CD4-positive, alpha-beta T cell (primary cell): ENCODE measurements at regions not wholly inside any gene's neighbourhood (a gene's known extent, or its start where the extent isn't known, plus 50 kb on each side); places are given as distances from the start of the nearest gene placed in this dataset.

Source experiments
- ATAC-seq: fragments of 200-7000 bp; cut with Tn5 transposase; one replicate; pipeline ENCODE4 v1.10.0; 2022; ENCODE audit warnings: mild to moderate bottlenecking; ENCODE audit not compliant: poor library complexity
- CTCF ChIA-PET: fragments of 350-600 bp; sonication (Branson Sonifier 250); formaldehyde crosslinking; loops from one replicate; lab custom pipeline; 2021; ENCODE audit warnings: antibody characterized with exemption, inconsistent platforms; lab: Charles Lee
- POLR2A ChIA-PET: fragments of 350-600 bp; sonication (Branson Sonifier 250); formaldehyde crosslinking; loops from one replicate; lab custom pipeline; 2021; ENCODE audit warnings: antibody characterized with exemption, inconsistent platforms; lab: Charles Lee
- DNase-seq, 14 experiments: peaks; one replicate each; pipeline ENCODE4 v3.0.0-alpha.2; 2013 to 2020; ENCODE audit warnings: mixed read lengths in 2 of 14
- H3K27ac ChIP-seq, 2 donors: one replicate each; pipeline versions ENCODE4 v1.5.1 to v1.7.0; 2013; ENCODE audit warnings: low read length in 2 of 2, low read depth in 1 of 2, mild to moderate bottlenecking in 1 of 2
- H3K27me3 ChIP-seq, 2 experiments: 1 replicate in 1 of 2; 2 replicates in 1 of 2; pipeline versions ENCODE4 v1.6.1 to v1.7.0; 2013; ENCODE audit warnings: low read length in 2 of 2, control low read depth in 1 of 2, mild to moderate bottlenecking in 1 of 2, moderate library complexity in 1 of 2; ENCODE audit not compliant: insufficient read depth in 2 of 2, control insufficient read depth in 1 of 2
- H3K36me3 ChIP-seq: one replicate; pipeline ENCODE4 v1.6.1; 2013; ENCODE audit warnings: low read length, control low read depth; ENCODE audit not compliant: insufficient read depth
- H3K4me1 ChIP-seq: one replicate; pipeline ENCODE4 v1.6.1; 2013; ENCODE audit warnings: low read length, control low read depth; ENCODE audit not compliant: insufficient read depth
- H3K4me3 ChIP-seq: one replicate; pipeline ENCODE4 v1.5.1; 2013; ENCODE audit warnings: mild to moderate bottlenecking, low read length, moderate library complexity
- H3K9me3 ChIP-seq, 2 experiments: 1 replicate in 1 of 2; 2 replicates in 1 of 2; pipeline versions ENCODE4 v1.6.1 to v1.7.0; 2013; ENCODE audit warnings: low read length in 2 of 2, mild to moderate bottlenecking in 2 of 2, control low read depth in 1 of 2, moderate library complexity in 1 of 2; ENCODE audit not compliant: control insufficient read depth in 1 of 2, insufficient read depth in 1 of 2
- H3K27ac Mint-ChIP-seq: one replicate; pipeline ENCODE4 v1.8.0; 2020; ENCODE audit warnings: mixed read lengths
- H3K27me3 Mint-ChIP-seq: one replicate; pipeline ENCODE4 v1.8.0; 2021; ENCODE audit warnings: mixed read lengths
- H3K36me3 Mint-ChIP-seq: one replicate; pipeline ENCODE4 v1.8.0; 2021; ENCODE audit warnings: low read depth, mixed read lengths
- H3K4me1 Mint-ChIP-seq: one replicate; pipeline ENCODE4 v1.8.0; 2021; ENCODE audit warnings: low read depth, mixed read lengths
- H3K4me3 Mint-ChIP-seq: one replicate; pipeline ENCODE4 v1.8.0; 2020; ENCODE audit warnings: mild to moderate bottlenecking, mixed read lengths
- H3K9me3 Mint-ChIP-seq: one replicate; pipeline ENCODE4 v1.8.0; 2020; ENCODE audit warnings: mixed read lengths
- CTCF ChIP-seq: fragments of 200-600 bp; IDR thresholded peaks from one replicate; pipeline ENCODE4 v1.8.0; 2022; ENCODE audit warnings: antibody characterized with exemption, mild to moderate bottlenecking
- intact Hi-C, 2 experiments: fragments of 100-400 bp; cut with DNase I in 1 of 2; cut with micrococcal nuclease in 1 of 2; formaldehyde crosslinking; loops; one replicate each; pipeline versions ENCODE4 v1.15.1 to v1.9.0; 2023 to 2025; cut with DNase I, micrococcal nuclease

GRCh38 chr3:30474371-30474770 is 132.0 kb upstream of the TGFBR2 start:
- ATAC-seq: no peak
- H3K4me1 Mint-ChIP-seq: peaks cover 51% of the 10 kb centered on the region
- no peak overlapping the region for H3K4me3 ChIP-seq
- H3K27me3 Mint-ChIP-seq: no peaks in the 10 kb centered on the region
- H3K4me3 Mint-ChIP-seq: no peak overlapping the region
- no peaks in the 10 kb centered on the region for H3K27me3 ChIP-seq
- H3K4me1 ChIP-seq: no peaks in the 10 kb centered on the region
- no peaks in the 10 kb centered on the region for H3K36me3 Mint-ChIP-seq
- no peak for TF ChIP-seq CTCF
- no peak for DNase-seq
- intact Hi-C loops: loop anchor here (5.0 to 10.0 kb wide), 2 partner anchors 47 to 130 kb away; partner anchors contain the start of gene TGFBR2 (in 1 of the 2)
- H3K9me3 Mint-ChIP-seq: no peaks in the 10 kb centered on the region
- no peak overlapping the region for H3K27ac ChIP-seq
- ChIA-PET CTCF (interaction anchor here (1.1 kb wide), 1 partner anchor 219 kb away, joined by 7 read pairs; no protein-coding TSS in a partner anchor), POLR2A (interaction anchor here (1.1 kb wide), 1 partner anchor 29 kb away, joined by 6 read pairs; no protein-coding TSS in a partner anchor)
- no peaks in the 10 kb centered on the region for H3K9me3 ChIP-seq
- no peaks in the 10 kb centered on the region for H3K36me3 ChIP-seq
- H3K27ac Mint-ChIP-seq: no peak overlapping the region

GRCh38 chr3:30475038-30475808 is 131.2 kb upstream of the TGFBR2 start:
- no peaks in the 10 kb centered on the region for H3K36me3 ChIP-seq
- ChIA-PET CTCF (interaction anchor here (1.1 kb wide), 1 partner anchor 218 kb away, joined by 7 read pairs; no protein-coding TSS in a partner anchor), POLR2A (interaction anchor here (1.1 kb wide), 1 partner anchor 28 kb away, joined by 6 read pairs; no protein-coding TSS in a partner anchor)
- DNase-seq: peak in 3 of 14 experiments; percentile 24 to 45 (median 34)
- peak overlapping the region; percentile 5 for H3K27ac Mint-ChIP-seq
- H3K27me3 ChIP-seq: no peaks in the 10 kb centered on the region
- peak; percentile 89 for ATAC-seq
- H3K4me1 ChIP-seq: no peaks in the 10 kb centered on the region
- no peak for TF ChIP-seq CTCF
- no peaks in the 10 kb centered on the region for H3K36me3 Mint-ChIP-seq
- H3K4me3 Mint-ChIP-seq: peak overlapping the region; percentile 15
- no peak overlapping the region for H3K4me3 ChIP-seq
- no peaks in the 10 kb centered on the region for H3K9me3 ChIP-seq
- H3K27ac ChIP-seq: no peak overlapping the region
- H3K4me1 Mint-ChIP-seq: peaks cover 47% of the 10 kb centered on the region
- no peaks in the 10 kb centered on the region for H3K9me3 Mint-ChIP-seq
- intact Hi-C loops: loop anchor here in 1 of 2 experiments (10.0 kb wide), 1 partner anchor 130 kb away; the partner anchor contains the start of gene TGFBR2
- no peaks in the 10 kb centered on the region for H3K27me3 Mint-ChIP-seq

- H3K4me3 Mint-ChIP-seq: no peak overlapping the region
- H3K9me3 ChIP-seq: no peaks in the 10 kb centered on the region
- CTCF ChIA-PET: no interaction called here
- POLR2A ChIA-PET: no interaction called here
- H3K27me3 Mint-ChIP-seq: no peaks in the 10 kb centered on the region
- ATAC-seq (no peak), DNase-seq (no peak)
- H3K9me3 Mint-ChIP-seq: no peaks in the 10 kb centered on the region
- no peak overlapping the region for H3K4me3 ChIP-seq
- no peak for TF ChIP-seq CTCF
- H3K27ac ChIP-seq: no peak overlapping the region
- no peaks in the 10 kb centered on the region for H3K4me1 ChIP-seq
- H3K36me3 Mint-ChIP-seq: no peaks in the 10 kb centered on the region
- peaks cover 42% of the 10 kb centered on the region for H3K4me1 Mint-ChIP-seq
- H3K36me3 ChIP-seq: no peaks in the 10 kb centered on the region
- intact Hi-C loops: loop anchor here in 1 of 2 experiments (10.0 kb wide), 1 partner anchor 129 kb away; the partner anchor contains the start of gene TGFBR2
- no peak overlapping the region for H3K27ac Mint-ChIP-seq
- no peaks in the 10 kb centered on the region for H3K27me3 ChIP-seq
These were observed 130.6 kb upstream of the TGFBR2 start for GRCh38 chr3:30475809-30476178.
